ENCODE measurements at regions not wholly inside any gene's neighbourhood (a gene's known extent, or its start where the extent isn't known, plus 50 kb on each side); places are given as distances from the start of the nearest gene placed in this dataset.

GRCh38 chr4:92112805-92113204 lies 191.0 kb upstream of the GRID2 start:
- Mint-ChIP-seq H3K4me1 (no peaks in the 10 kb centered on the region), H3K27me3 (no peaks in the 10 kb centered on the region), H3K36me3 (ENCODE audit: low read depth) (no peaks in the 10 kb centered on the region), H3K27ac (no peak overlapping the region), H3K4me3 (no peak overlapping the region), H3K9me3 (no peaks in the 10 kb centered on the region)
- ChIA-PET CTCF (no interaction called here), POLR2A (no interaction called here)
- DNase-seq = no peak

GRCh38 chr4:92120810-92121498 lies 182.8 kb upstream of the GRID2 start:
- CTCF ChIA-PET = no interaction called here
- H3K27ac Mint-ChIP-seq = no peak overlapping the region
- no peaks in the 10 kb centered on the region for H3K27me3 Mint-ChIP-seq
- H3K36me3 Mint-ChIP-seq (ENCODE audit: low read depth) = no peaks in the 10 kb centered on the region
- POLR2A ChIA-PET = no interaction called here
- H3K9me3 Mint-ChIP-seq = peaks cover 2% of the 10 kb centered on the region
- H3K4me3 Mint-ChIP-seq = no peak overlapping the region
- no peaks in the 10 kb centered on the region for H3K4me1 Mint-ChIP-seq
- DNase-seq = no peak

- Mint-ChIP-seq H3K36me3 (ENCODE audit: low read depth) (no peaks in the 10 kb centered on the region), H3K4me3 (no peak overlapping the region), H3K4me1 (no peaks in the 10 kb centered on the region), H3K9me3 (peaks cover 4% of the 10 kb centered on the region), H3K27ac (no peak overlapping the region), H3K27me3 (no peaks in the 10 kb centered on the region)
- DNase-seq = no peak
- ChIA-PET POLR2A (no interaction called here), CTCF (no interaction called here)
Measured at GRCh38 chr4:92122911-92123310, 180.9 kb upstream of the GRID2 start.

- peaks cover 13% of the 10 kb centered on the region for H3K9me3 Mint-ChIP-seq
- no peaks in the 10 kb centered on the region for H3K27me3 Mint-ChIP-seq
Measured at GRCh38 chr4:92128676-92129075, 175.1 kb upstream of the GRID2 start.

GRCh38 chr4:92129408-92129994 lies 174.3 kb upstream of the GRID2 start:
- Mint-ChIP-seq H3K27ac (no peak overlapping the region), H3K27me3 (no peaks in the 10 kb centered on the region), H3K4me3 (no peak overlapping the region), H3K4me1 (no peaks in the 10 kb centered on the region), H3K36me3 (ENCODE audit: low read depth) (no peaks in the 10 kb centered on the region), H3K9me3 (peaks cover 13% of the 10 kb centered on the region)
- ChIA-PET CTCF (no interaction called here), POLR2A (no interaction called here)
- DNase-seq = no peak

More at GRCh38 chr4:92128676-92129075, 175.1 kb upstream of the GRID2 start:
- Mint-ChIP-seq H3K36me3 (ENCODE audit: low read depth) (no peaks in the 10 kb centered on the region), H3K4me3 (no peak overlapping the region), H3K4me1 (no peaks in the 10 kb centered on the region), H3K27ac (no peak overlapping the region)
- POLR2A ChIA-PET = no interaction called here
- no peak for DNase-seq
- CTCF ChIA-PET = no interaction called here

- H3K27me3 Mint-ChIP-seq = no peaks in the 10 kb centered on the region
- CTCF ChIA-PET = no interaction called here
- no peaks in the 10 kb centered on the region for H3K36me3 Mint-ChIP-seq (ENCODE audit: low read depth)
- no peak for DNase-seq
- H3K4me1 Mint-ChIP-seq = no peaks in the 10 kb centered on the region
- H3K27ac Mint-ChIP-seq = no peak overlapping the region
- H3K4me3 Mint-ChIP-seq = no peak overlapping the region
- POLR2A ChIA-PET = no interaction called here
- H3K9me3 Mint-ChIP-seq = peaks cover 14% of the 10 kb centered on the region
Measured at GRCh38 chr4:92136434-92136833, 167.3 kb upstream of the GRID2 start.

- Mint-ChIP-seq H3K4me3 (no peak overlapping the region), H3K36me3 (ENCODE audit: low read depth) (no peaks in the 10 kb centered on the region), H3K27me3 (no peaks in the 10 kb centered on the region), H3K27ac (no peak overlapping the region), H3K4me1 (no peaks in the 10 kb centered on the region), H3K9me3 (peaks cover 8% of the 10 kb centered on the region)
- POLR2A ChIA-PET = no interaction called here
- no peak for DNase-seq
- CTCF ChIA-PET = no interaction called here
Measured at GRCh38 chr4:92163348-92163747, 140.4 kb upstream of the GRID2 start.

GRCh38 chr4:92170340-92170739 lies 133.4 kb upstream of the GRID2 start:
- no peak overlapping the region for H3K4me3 Mint-ChIP-seq
- ChIA-PET POLR2A (no interaction called here), CTCF (no interaction called here)
- H3K27me3 Mint-ChIP-seq = no peaks in the 10 kb centered on the region
- no peak overlapping the region for H3K27ac Mint-ChIP-seq
- H3K36me3 Mint-ChIP-seq (ENCODE audit: low read depth) = no peaks in the 10 kb centered on the region
- DNase-seq = no peak
- H3K9me3 Mint-ChIP-seq = no peaks in the 10 kb centered on the region
- no peaks in the 10 kb centered on the region for H3K4me1 Mint-ChIP-seq

- Mint-ChIP-seq H3K36me3 (ENCODE audit: low read depth) (no peaks in the 10 kb centered on the region), H3K9me3 (no peaks in the 10 kb centered on the region), H3K4me1 (no peaks in the 10 kb centered on the region), H3K27ac (no peak overlapping the region), H3K4me3 (no peak overlapping the region), H3K27me3 (no peaks in the 10 kb centered on the region)
- CTCF ChIA-PET = no interaction called here
- no peak for DNase-seq
- POLR2A ChIA-PET = no interaction called here
Measured at GRCh38 chr4:92172203-92172602, 131.6 kb upstream of the GRID2 start.

GRCh38 chr4:92175250-92175649 lies 128.5 kb upstream of the GRID2 start:
- DNase-seq = no peak
- no peaks in the 10 kb centered on the region for H3K9me3 Mint-ChIP-seq
- ChIA-PET POLR2A (no interaction called here), CTCF (no interaction called here)
- no peaks in the 10 kb centered on the region for H3K27me3 Mint-ChIP-seq
- H3K36me3 Mint-ChIP-seq (ENCODE audit: low read depth) = no peaks in the 10 kb centered on the region
- no peaks in the 10 kb centered on the region for H3K4me1 Mint-ChIP-seq
- no peak overlapping the region for H3K4me3 Mint-ChIP-seq
- H3K27ac Mint-ChIP-seq = no peak overlapping the region

- CTCF ChIA-PET = no interaction called here
- no peak overlapping the region for H3K27ac Mint-ChIP-seq
- DNase-seq = no peak
- H3K4me1 Mint-ChIP-seq = no peaks in the 10 kb centered on the region
- POLR2A ChIA-PET = no interaction called here
- no peak overlapping the region for H3K4me3 Mint-ChIP-seq
- H3K36me3 Mint-ChIP-seq (ENCODE audit: low read depth) = no peaks in the 10 kb centered on the region
- H3K9me3 Mint-ChIP-seq = peaks cover 12% of the 10 kb centered on the region
- no peaks in the 10 kb centered on the region for H3K27me3 Mint-ChIP-seq
Measured at GRCh38 chr4:92182006-92182735, 121.6 kb upstream of the GRID2 start.

GRCh38 chr4:92182736-92183407 lies 120.9 kb upstream of the GRID2 start:
- no peak overlapping the region for H3K27ac Mint-ChIP-seq
- H3K36me3 Mint-ChIP-seq (ENCODE audit: low read depth) = no peaks in the 10 kb centered on the region
- no peaks in the 10 kb centered on the region for H3K27me3 Mint-ChIP-seq
- no peak for DNase-seq
- ChIA-PET CTCF (no interaction called here), POLR2A (no interaction called here)
- H3K4me1 Mint-ChIP-seq = no peaks in the 10 kb centered on the region
- H3K4me3 Mint-ChIP-seq = no peak overlapping the region
- H3K9me3 Mint-ChIP-seq = peaks cover 12% of the 10 kb centered on the region

GRCh38 chr4:92183825-92184224 lies 119.9 kb upstream of the GRID2 start:
- ChIA-PET CTCF (no interaction called here), POLR2A (no interaction called here)
- H3K4me1 Mint-ChIP-seq = no peaks in the 10 kb centered on the region
- no peaks in the 10 kb centered on the region for H3K27me3 Mint-ChIP-seq
- no peak overlapping the region for H3K4me3 Mint-ChIP-seq
- H3K36me3 Mint-ChIP-seq (ENCODE audit: low read depth) = no peaks in the 10 kb centered on the region
- H3K27ac Mint-ChIP-seq = no peak overlapping the region
- peaks cover 12% of the 10 kb centered on the region for H3K9me3 Mint-ChIP-seq
- DNase-seq = no peak

- ChIA-PET CTCF (no interaction called here), POLR2A (no interaction called here)
- H3K36me3 Mint-ChIP-seq (ENCODE audit: low read depth) = no peaks in the 10 kb centered on the region
- no peaks in the 10 kb centered on the region for H3K27me3 Mint-ChIP-seq
- peaks cover 12% of the 10 kb centered on the region for H3K9me3 Mint-ChIP-seq
- no peak for DNase-seq
- no peaks in the 10 kb centered on the region for H3K4me1 Mint-ChIP-seq
- H3K4me3 Mint-ChIP-seq = no peak overlapping the region
- no peak overlapping the region for H3K27ac Mint-ChIP-seq
Measured at GRCh38 chr4:92184566-92184965, 119.2 kb upstream of the GRID2 start.
